D721Med (cell line): ENCODE measurements at regions not wholly inside any gene's neighbourhood (a gene's known extent, or its start where the extent isn't known, plus 50 kb on each side); places are given as distances from the start of the nearest gene placed in this dataset.

Experiments
- DNase-seq: peaks from one replicate; pipeline ENCODE4 v3.0.0; 2011; ENCODE audit warnings: low spot score; ENCODE audit not compliant: insufficient read length
- FAIRE-seq: peaks from 2 replicates; lab custom pipeline; 2011; peaks lifted over from hg19 to GRCh38; lab: Jason Lieb, UNC
- TF ChIP-seq, protein P1 (sequence below): IDR thresholded peaks from 2 replicates; pipeline ENCODE4 v1.5.1; 2012; ENCODE audit warnings: mild to moderate bottlenecking, control low read depth; ENCODE audit not compliant: insufficient read depth; ENCODE audit errors: missing control alignments

DNA sequence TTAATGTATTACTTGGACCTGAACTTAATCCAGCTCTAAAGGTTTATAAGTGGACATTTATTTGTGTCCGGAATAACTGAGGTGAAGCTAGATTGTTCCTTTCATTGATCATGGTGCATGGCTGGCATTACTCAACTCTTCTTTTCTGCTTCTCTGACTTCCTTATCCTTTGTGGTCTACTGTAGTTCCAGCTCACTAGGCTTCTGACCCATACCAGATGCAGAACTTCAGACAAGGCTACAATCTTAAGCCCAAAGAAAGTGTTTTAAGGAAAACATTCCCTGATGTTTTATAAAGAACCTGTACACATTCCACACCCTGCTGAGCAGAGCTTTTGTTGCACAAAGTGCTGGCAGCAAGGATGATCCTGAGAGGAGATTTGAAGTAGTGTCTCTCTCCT, 250.8 kb upstream of the TGFBR2 start:
- DNase-seq: no peak
- TF ChIP-seq, protein P1, sequence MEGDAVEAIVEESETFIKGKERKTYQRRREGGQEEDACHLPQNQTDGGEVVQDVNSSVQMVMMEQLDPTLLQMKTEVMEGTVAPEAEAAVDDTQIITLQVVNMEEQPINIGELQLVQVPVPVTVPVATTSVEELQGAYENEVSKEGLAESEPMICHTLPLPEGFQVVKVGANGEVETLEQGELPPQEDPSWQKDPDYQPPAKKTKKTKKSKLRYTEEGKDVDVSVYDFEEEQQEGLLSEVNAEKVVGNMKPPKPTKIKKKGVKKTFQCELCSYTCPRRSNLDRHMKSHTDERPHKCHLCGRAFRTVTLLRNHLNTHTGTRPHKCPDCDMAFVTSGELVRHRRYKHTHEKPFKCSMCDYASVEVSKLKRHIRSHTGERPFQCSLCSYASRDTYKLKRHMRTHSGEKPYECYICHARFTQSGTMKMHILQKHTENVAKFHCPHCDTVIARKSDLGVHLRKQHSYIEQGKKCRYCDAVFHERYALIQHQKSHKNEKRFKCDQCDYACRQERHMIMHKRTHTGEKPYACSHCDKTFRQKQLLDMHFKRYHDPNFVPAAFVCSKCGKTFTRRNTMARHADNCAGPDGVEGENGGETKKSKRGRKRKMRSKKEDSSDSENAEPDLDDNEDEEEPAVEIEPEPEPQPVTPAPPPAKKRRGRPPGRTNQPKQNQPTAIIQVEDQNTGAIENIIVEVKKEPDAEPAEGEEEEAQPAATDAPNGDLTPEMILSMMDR: no peak
- no peak for FAIRE-seq

DNA sequence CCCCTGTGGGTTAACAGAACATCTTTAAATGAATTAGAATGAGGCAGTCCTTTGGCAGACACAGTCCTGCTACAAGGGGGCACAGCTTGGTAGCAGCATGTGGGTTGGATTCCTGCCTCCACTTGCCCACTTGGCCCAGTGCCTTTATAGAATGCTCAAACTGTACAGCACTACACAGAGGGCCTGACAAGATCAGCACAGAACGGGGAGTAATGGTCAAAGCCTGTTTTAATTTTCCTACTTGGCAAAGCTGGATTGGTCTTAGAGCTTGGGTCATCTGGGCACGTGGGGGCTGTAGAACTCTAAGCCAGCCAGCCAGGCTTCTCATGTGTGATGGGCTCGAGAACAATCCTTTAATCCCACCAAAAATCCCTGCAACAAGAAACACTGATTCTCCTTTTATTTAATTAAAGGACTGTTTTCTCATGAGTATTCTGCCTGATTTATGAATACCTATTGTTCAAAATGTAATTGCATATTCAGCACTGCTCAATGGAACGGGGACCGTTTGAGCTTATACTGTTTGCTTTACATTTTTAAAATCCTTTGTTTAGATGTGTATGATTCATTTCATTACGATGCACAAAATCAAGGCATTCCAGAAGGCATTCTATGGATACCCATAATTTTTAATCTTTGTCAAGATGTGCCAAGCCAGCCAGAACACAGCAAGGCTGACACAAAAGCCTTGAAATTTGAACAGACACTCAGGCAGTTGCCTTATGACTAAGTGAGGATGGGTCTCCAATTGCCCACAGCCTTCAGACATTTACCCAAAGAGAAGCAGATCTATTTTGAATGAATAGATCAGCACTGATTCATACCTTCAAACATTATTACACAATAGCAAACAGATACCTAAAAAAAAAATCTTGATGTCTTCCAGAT, 249.3 kb upstream of the TGFBR2 start:
- DNase-seq: no peak
- no peak for FAIRE-seq
- TF ChIP-seq, protein P1: no peak

DNA sequence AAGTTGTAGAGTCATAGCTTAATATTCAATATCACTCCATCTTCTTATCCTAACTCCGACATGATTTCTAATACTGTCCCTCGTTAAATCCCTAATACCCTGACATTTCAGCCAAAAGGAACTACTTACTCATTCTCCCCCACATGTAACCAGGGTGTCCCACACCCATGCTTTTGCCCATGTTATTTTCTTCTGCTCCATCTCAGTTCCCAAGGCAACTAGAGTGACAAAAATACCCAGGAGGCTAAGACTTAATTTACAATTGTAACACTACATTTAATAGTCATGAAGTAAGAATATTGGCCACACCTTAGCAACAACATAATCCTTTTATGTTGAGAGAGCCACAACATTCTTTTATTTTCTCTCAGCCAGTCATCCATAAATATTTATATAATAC, 248.5 kb upstream of the TGFBR2 start:
- FAIRE-seq (no peak), DNase-seq (no peak)
- TF ChIP-seq, protein P1: no peak

DNA sequence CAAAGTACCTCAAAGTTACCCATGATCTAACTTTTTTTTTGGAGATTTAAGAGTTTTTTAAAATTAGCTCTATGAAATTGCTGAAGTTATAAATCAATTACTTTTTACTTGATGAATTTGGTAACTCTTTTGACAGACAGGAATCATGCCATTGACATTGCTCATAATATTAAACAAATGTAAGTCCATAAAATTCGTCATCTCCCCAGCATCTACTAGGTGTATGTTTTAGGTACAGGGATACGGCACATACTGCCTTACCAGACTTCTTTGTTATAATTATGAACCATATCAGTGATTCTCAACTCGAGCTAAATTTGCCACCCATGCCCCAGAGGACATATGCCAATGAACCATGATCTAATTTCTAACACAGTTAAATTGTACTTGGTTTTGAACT, 247.5 kb upstream of the TGFBR2 start:
- no peak for FAIRE-seq
- TF ChIP-seq, protein P1: no peak
- DNase-seq: no peak

DNA sequence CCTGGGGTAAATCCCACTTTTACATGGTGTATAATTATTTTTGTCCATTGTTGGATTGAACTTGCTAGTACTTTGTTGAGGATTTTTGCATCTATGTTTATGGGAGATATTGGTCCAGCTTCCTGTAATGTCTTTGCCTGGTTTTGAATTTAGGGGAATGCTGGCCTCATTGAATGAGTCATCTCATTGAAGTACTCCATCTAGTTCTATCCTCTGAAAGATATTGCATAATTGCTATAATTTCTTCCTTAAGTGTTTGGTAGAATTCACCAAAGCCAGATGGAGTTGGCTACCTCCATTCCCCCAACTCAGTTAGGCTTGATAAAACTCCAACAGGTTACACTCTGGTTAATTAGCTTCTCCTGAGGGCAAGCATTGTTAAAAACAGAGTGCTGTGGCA, 237.4 kb upstream of the TGFBR2 start:
- TF ChIP-seq, protein P1: no peak
- no peak for FAIRE-seq
- no peak for DNase-seq

DNA sequence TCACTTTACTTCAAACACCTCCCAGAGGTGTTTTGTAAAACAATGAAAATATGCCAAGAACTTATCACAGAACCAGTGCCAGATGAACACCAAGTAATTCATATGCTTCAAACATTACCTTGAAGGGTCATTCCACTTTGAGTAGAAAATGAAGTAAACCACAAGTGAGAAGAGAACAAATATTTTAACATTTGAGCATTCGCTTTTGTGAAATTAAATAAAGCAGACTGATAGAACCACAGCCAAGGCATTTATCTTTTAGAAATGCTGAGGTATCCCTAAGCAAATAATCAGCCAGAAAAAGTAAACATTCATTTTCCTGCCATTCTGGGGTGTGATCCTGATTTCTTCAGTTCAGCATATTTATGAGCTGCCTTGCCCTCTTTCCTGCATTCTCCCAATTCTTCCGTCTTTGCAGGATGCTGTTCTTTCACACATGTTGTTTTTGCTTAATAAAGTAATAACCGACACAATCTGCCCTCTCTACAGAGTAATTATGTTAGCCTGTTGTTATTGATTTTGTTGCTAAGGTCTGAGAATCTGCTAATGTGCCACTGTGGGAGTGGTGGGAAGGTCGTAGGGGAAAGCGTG, 235.6 kb upstream of the TGFBR2 start:
- FAIRE-seq: no peak
- no peak for DNase-seq
- TF ChIP-seq, protein P1: no peak

DNA sequence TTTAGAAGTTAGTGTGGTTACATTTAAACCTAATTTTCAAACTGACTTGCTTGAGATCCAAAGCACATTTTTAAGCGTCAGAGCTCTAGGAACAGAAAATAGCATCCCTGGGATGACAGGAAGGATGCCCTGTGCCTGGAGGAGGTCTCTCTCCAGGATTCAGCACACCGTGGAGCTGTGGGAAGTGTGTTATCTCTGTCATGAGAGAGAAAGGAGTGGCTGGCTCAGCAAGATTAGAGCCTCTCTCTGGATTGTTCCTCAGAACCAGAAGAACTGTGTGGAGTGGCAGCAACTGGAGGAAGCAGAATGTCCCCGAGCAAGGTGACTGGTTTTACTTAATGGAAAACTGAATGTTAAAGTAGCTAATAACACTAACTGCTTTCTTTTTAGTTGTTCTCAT, 233.6 kb upstream of the TGFBR2 start:
- DNase-seq (no peak), FAIRE-seq (no peak)
- TF ChIP-seq, protein P1: no peak
